ENCODE measurements at regions not wholly inside any gene's neighbourhood (a gene's known extent, or its start where the extent isn't known, plus 50 kb on each side); places are given as distances from the start of the nearest gene placed in this dataset.

- H3K9me3 Mint-ChIP-seq (ENCODE audit: insufficient read depth), result no peaks in the 10 kb centered on the region
- intact Hi-C loops (cut with micrococcal nuclease), result no loop called here
- Histone ChIP-seq H3K9me3 (ENCODE audit: control extremely low read depth in 1 of 3, control insufficient read depth in 2 of 3, insufficient read depth in 1 of 3, low read length in 2 of 3) (no peaks in the 10 kb centered on the region), H3K79me2 (ENCODE audit: control insufficient read depth, insufficient read depth, low read length) (no peaks in the 10 kb centered on the region), H3K9ac (ENCODE audit: low read length) (no peak overlapping the region), H3K27ac (ENCODE audit: low read length in 2 of 2) (no peak overlapping the region), H3K27me3 (replicated peaks in 1 of 4; ENCODE audit: control extremely low read depth in 1 of 4, control insufficient read depth in 3 of 4, insufficient read depth in 4 of 4, low read length in 3 of 4) (no peaks in the 10 kb centered on the region), H4K20me1 (ENCODE audit: control insufficient read depth, insufficient read depth, low read length, poor library complexity, severe bottlenecking) (no peaks in the 10 kb centered on the region), H3K4me2 (replicated peaks; ENCODE audit: low read depth, low read length, poor library complexity, severe bottlenecking) (no peak overlapping the region), H3K4me3 (ENCODE audit: control extremely low read depth in 1 of 5, extremely low read depth in 1 of 5, insufficient read depth in 1 of 5, low read depth in 2 of 5, low read length in 4 of 5) (no peak overlapping the region), H3K4me1 (ENCODE audit: control insufficient read depth in 2 of 2, insufficient read depth in 2 of 2, low read length in 2 of 2) (no peaks in the 10 kb centered on the region), H2AFZ (ENCODE audit: insufficient read depth, low read depth, low read length, poor library complexity, severe bottlenecking) (no peak overlapping the region), H3K36me3 (replicated peaks in 1 of 2; ENCODE audit: control extremely low read depth in 1 of 2, control insufficient read depth in 1 of 2, extremely low read depth in 1 of 2, insufficient read depth in 2 of 2, low read length in 1 of 2) (no peaks in the 10 kb centered on the region)
- ATAC-seq (ENCODE audit: low read depth), result no peak
- H3K4me3 Mint-ChIP-seq, result no peak overlapping the region
- WGBS (ENCODE audit: insufficient coverage), result 90% methylated on average over 7 of the region's 7 CpGs
- no peak overlapping the region for H3K27ac Mint-ChIP-seq
- no peak for DNase-seq
- TF ChIP-seq EZH2 (IDR thresholded peaks at IDR 0.05; ENCODE audit: borderline replicate concordance, insufficient read depth, low read depth, low read length, poor library complexity, severe bottlenecking), result no peak
- TF ChIP-seq, protein P1, sequence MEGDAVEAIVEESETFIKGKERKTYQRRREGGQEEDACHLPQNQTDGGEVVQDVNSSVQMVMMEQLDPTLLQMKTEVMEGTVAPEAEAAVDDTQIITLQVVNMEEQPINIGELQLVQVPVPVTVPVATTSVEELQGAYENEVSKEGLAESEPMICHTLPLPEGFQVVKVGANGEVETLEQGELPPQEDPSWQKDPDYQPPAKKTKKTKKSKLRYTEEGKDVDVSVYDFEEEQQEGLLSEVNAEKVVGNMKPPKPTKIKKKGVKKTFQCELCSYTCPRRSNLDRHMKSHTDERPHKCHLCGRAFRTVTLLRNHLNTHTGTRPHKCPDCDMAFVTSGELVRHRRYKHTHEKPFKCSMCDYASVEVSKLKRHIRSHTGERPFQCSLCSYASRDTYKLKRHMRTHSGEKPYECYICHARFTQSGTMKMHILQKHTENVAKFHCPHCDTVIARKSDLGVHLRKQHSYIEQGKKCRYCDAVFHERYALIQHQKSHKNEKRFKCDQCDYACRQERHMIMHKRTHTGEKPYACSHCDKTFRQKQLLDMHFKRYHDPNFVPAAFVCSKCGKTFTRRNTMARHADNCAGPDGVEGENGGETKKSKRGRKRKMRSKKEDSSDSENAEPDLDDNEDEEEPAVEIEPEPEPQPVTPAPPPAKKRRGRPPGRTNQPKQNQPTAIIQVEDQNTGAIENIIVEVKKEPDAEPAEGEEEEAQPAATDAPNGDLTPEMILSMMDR (IDR thresholded peaks at IDR 0.05), result no peak
- POLR2A ChIA-PET, result no interaction called here
- H3K4me1 Mint-ChIP-seq, result no peaks in the 10 kb centered on the region
- CTCF ChIA-PET, result no interaction called here
- no peaks in the 10 kb centered on the region for H3K27me3 Mint-ChIP-seq
Observed at GRCh38 chr2:145199042-145199441, 679.1 kb upstream of the ZEB2 start.

- Histone ChIP-seq H3K4me2 (replicated peaks; ENCODE audit: low read depth, low read length, poor library complexity, severe bottlenecking) (no peak overlapping the region), H2AFZ (ENCODE audit: insufficient read depth, low read depth, low read length, poor library complexity, severe bottlenecking) (no peak overlapping the region), H4K20me1 (ENCODE audit: control insufficient read depth, insufficient read depth, low read length, poor library complexity, severe bottlenecking) (no peaks in the 10 kb centered on the region), H3K27ac (ENCODE audit: low read length in 2 of 2) (no peak overlapping the region), H3K36me3 (replicated peaks in 1 of 2; ENCODE audit: control extremely low read depth in 1 of 2, control insufficient read depth in 1 of 2, extremely low read depth in 1 of 2, insufficient read depth in 2 of 2, low read length in 1 of 2) (no peaks in the 10 kb centered on the region), H3K79me2 (ENCODE audit: control insufficient read depth, insufficient read depth, low read length) (no peaks in the 10 kb centered on the region), H3K9ac (ENCODE audit: low read length) (no peak overlapping the region), H3K4me1 (ENCODE audit: control insufficient read depth in 2 of 2, insufficient read depth in 2 of 2, low read length in 2 of 2) (no peaks in the 10 kb centered on the region), H3K9me3 (ENCODE audit: control extremely low read depth in 1 of 3, control insufficient read depth in 2 of 3, insufficient read depth in 1 of 3, low read length in 2 of 3) (no peaks in the 10 kb centered on the region), H3K4me3 (ENCODE audit: control extremely low read depth in 1 of 5, extremely low read depth in 1 of 5, insufficient read depth in 1 of 5, low read depth in 2 of 5, low read length in 4 of 5) (no peak overlapping the region), H3K27me3 (replicated peaks in 1 of 4; ENCODE audit: control extremely low read depth in 1 of 4, control insufficient read depth in 3 of 4, insufficient read depth in 4 of 4, low read length in 3 of 4) (no peaks in the 10 kb centered on the region)
- Mint-ChIP-seq H3K27me3 (no peaks in the 10 kb centered on the region), H3K4me3 (no peak overlapping the region), H3K9me3 (ENCODE audit: insufficient read depth) (no peaks in the 10 kb centered on the region), H3K4me1 (no peaks in the 10 kb centered on the region), H3K27ac (no peak overlapping the region)
- ATAC-seq (ENCODE audit: low read depth) (no peak), DNase-seq (no peak)
- CTCF ChIA-PET, result no interaction called here
- TF ChIP-seq, protein P1 (IDR thresholded peaks at IDR 0.05), result no peak
- no peak for TF ChIP-seq EZH2 (IDR thresholded peaks at IDR 0.05; ENCODE audit: borderline replicate concordance, insufficient read depth, low read depth, low read length, poor library complexity, severe bottlenecking)
- intact Hi-C loops (cut with micrococcal nuclease), result no loop called here
- no CpG with 5 or more reads among the region's 2 CpGs for WGBS (ENCODE audit: insufficient coverage)
- POLR2A ChIA-PET, result no interaction called here
Observed at GRCh38 chr2:145198555-145198954, 678.6 kb upstream of the ZEB2 start.
